ENCODE measurements at regions not wholly inside any gene's neighbourhood (a gene's known extent, or its start where the extent isn't known, plus 50 kb on each side); places are given as distances from the start of the nearest gene placed in this dataset.

- Histone ChIP-seq H3K27me3 (no peaks in the 10 kb centered on the region), H3K36me3 (no peaks in the 10 kb centered on the region), H3K4me2 (no peak overlapping the region), H3K4me3 (no peak overlapping the region), H3K27ac (no peak overlapping the region), H3K9me3 (no peaks in the 10 kb centered on the region), H3K9ac (no peak overlapping the region), H4K20me1 (no peaks in the 10 kb centered on the region), H3K4me1 (no peaks in the 10 kb centered on the region)
- TF ChIP-seq Cebpa-rat (IDR thresholded peaks at IDR 0.05): no peak
Measured at GRCh38 chr13:62593804-62594203, 1178.2 kb upstream of the PCDH20 start.

- H4K20me1 ChIP-seq: no peaks in the 10 kb centered on the region
Measured at GRCh38 chr13:62583466-62583865, 1167.8 kb upstream of the PCDH20 start.

GRCh38 chr13:62578402-62578801, 1162.8 kb upstream of the PCDH20 start:
- Histone ChIP-seq H3K27ac (no peak overlapping the region), H3K9me3 (no peaks in the 10 kb centered on the region), H3K4me1 (no peaks in the 10 kb centered on the region), H3K36me3 (no peaks in the 10 kb centered on the region), H3K9ac (no peak overlapping the region), H3K27me3 (no peaks in the 10 kb centered on the region), H4K20me1 (no peaks in the 10 kb centered on the region), H3K4me2 (no peak overlapping the region), H3K4me3 (no peak overlapping the region)
- TF ChIP-seq Cebpa-rat (IDR thresholded peaks at IDR 0.05): no peak

More at GRCh38 chr13:62583466-62583865, 1167.8 kb upstream of the PCDH20 start:
- Histone ChIP-seq H3K4me2 (no peak overlapping the region), H3K9ac (no peak overlapping the region), H3K4me3 (no peak overlapping the region), H3K27me3 (no peaks in the 10 kb centered on the region), H3K9me3 (no peaks in the 10 kb centered on the region), H3K27ac (no peak overlapping the region), H3K36me3 (no peaks in the 10 kb centered on the region), H3K4me1 (no peaks in the 10 kb centered on the region)
- TF ChIP-seq Cebpa-rat (IDR thresholded peaks at IDR 0.05): no peak

- no peak overlapping the region for H3K4me2 ChIP-seq
- no peaks in the 10 kb centered on the region for H3K27me3 ChIP-seq
- no peak overlapping the region for H3K4me3 ChIP-seq
- H4K20me1 ChIP-seq: no peaks in the 10 kb centered on the region
- H3K9ac ChIP-seq: no peak overlapping the region
- no peaks in the 10 kb centered on the region for H3K4me1 ChIP-seq
- no peaks in the 10 kb centered on the region for H3K36me3 ChIP-seq
- H3K27ac ChIP-seq: no peak overlapping the region
- no peaks in the 10 kb centered on the region for H3K9me3 ChIP-seq
- TF ChIP-seq Cebpa-rat (IDR thresholded peaks at IDR 0.05): no peak
Measured at GRCh38 chr13:62564770-62565169, 1149.1 kb upstream of the PCDH20 start.

- no peak for TF ChIP-seq Cebpa-rat (IDR thresholded peaks at IDR 0.05)
- Histone ChIP-seq H3K4me3 (no peak overlapping the region), H3K27ac (no peak overlapping the region), H3K36me3 (no peaks in the 10 kb centered on the region), H3K27me3 (no peaks in the 10 kb centered on the region), H3K9me3 (no peaks in the 10 kb centered on the region), H4K20me1 (no peaks in the 10 kb centered on the region), H3K4me2 (no peak overlapping the region), H3K9ac (no peak overlapping the region), H3K4me1 (no peaks in the 10 kb centered on the region)
Measured at GRCh38 chr13:62563251-62563650, 1147.6 kb upstream of the PCDH20 start.

- no peak for TF ChIP-seq Cebpa-rat (IDR thresholded peaks at IDR 0.05)
- Histone ChIP-seq H3K27me3 (no peaks in the 10 kb centered on the region), H3K36me3 (no peaks in the 10 kb centered on the region), H4K20me1 (no peaks in the 10 kb centered on the region), H3K4me3 (no peak overlapping the region), H3K27ac (no peak overlapping the region), H3K9ac (no peak overlapping the region), H3K4me2 (no peak overlapping the region), H3K4me1 (no peaks in the 10 kb centered on the region), H3K9me3 (no peaks in the 10 kb centered on the region)
Measured at GRCh38 chr13:62556978-62557377, 1141.3 kb upstream of the PCDH20 start.

- no peaks in the 10 kb centered on the region for H3K4me1 ChIP-seq
- no peaks in the 10 kb centered on the region for H3K27me3 ChIP-seq
- no peak overlapping the region for H3K27ac ChIP-seq
- no peak for TF ChIP-seq Cebpa-rat (IDR thresholded peaks at IDR 0.05)
- H3K9ac ChIP-seq: no peak overlapping the region
- H3K4me2 ChIP-seq: no peak overlapping the region
- H4K20me1 ChIP-seq: no peaks in the 10 kb centered on the region
- H3K4me3 ChIP-seq: no peak overlapping the region
- no peaks in the 10 kb centered on the region for H3K36me3 ChIP-seq
- H3K9me3 ChIP-seq: no peaks in the 10 kb centered on the region
Measured at GRCh38 chr13:62551588-62551987, 1135.9 kb upstream of the PCDH20 start.

- Histone ChIP-seq H3K27me3 (no peaks in the 10 kb centered on the region), H4K20me1 (no peaks in the 10 kb centered on the region), H3K4me1 (no peaks in the 10 kb centered on the region), H3K9me3 (no peaks in the 10 kb centered on the region), H3K9ac (no peak overlapping the region), H3K27ac (no peak overlapping the region), H3K36me3 (no peaks in the 10 kb centered on the region), H3K4me2 (no peak overlapping the region), H3K4me3 (no peak overlapping the region)
- TF ChIP-seq Cebpa-rat (IDR thresholded peaks at IDR 0.05): no peak
Measured at GRCh38 chr13:62544928-62545327, 1129.3 kb upstream of the PCDH20 start.

- H3K4me3 ChIP-seq: no peak overlapping the region
- no peak for TF ChIP-seq Cebpa-rat (IDR thresholded peaks at IDR 0.05)
- no peaks in the 10 kb centered on the region for H4K20me1 ChIP-seq
- no peak overlapping the region for H3K27ac ChIP-seq
- no peaks in the 10 kb centered on the region for H3K9me3 ChIP-seq
- no peak overlapping the region for H3K4me2 ChIP-seq
- no peaks in the 10 kb centered on the region for H3K36me3 ChIP-seq
- H3K9ac ChIP-seq: no peak overlapping the region
- no peaks in the 10 kb centered on the region for H3K4me1 ChIP-seq
- no peaks in the 10 kb centered on the region for H3K27me3 ChIP-seq
Measured at GRCh38 chr13:62537593-62537992, 1121.9 kb upstream of the PCDH20 start.

- no peaks in the 10 kb centered on the region for H4K20me1 ChIP-seq
- H3K27me3 ChIP-seq: no peaks in the 10 kb centered on the region
- TF ChIP-seq Cebpa-rat (IDR thresholded peaks at IDR 0.05): no peak
- H3K4me2 ChIP-seq: no peak overlapping the region
- no peak overlapping the region for H3K27ac ChIP-seq
- no peak overlapping the region for H3K4me3 ChIP-seq
- no peaks in the 10 kb centered on the region for H3K4me1 ChIP-seq
- H3K9ac ChIP-seq: no peak overlapping the region
- H3K36me3 ChIP-seq: no peaks in the 10 kb centered on the region
- no peaks in the 10 kb centered on the region for H3K9me3 ChIP-seq
Measured at GRCh38 chr13:62525652-62526051, 1110.0 kb upstream of the PCDH20 start.

GRCh38 chr13:62524498-62524897, 1108.8 kb upstream of the PCDH20 start:
- Histone ChIP-seq H3K9ac (no peak overlapping the region), H4K20me1 (no peaks in the 10 kb centered on the region), H3K36me3 (no peaks in the 10 kb centered on the region), H3K27ac (no peak overlapping the region), H3K4me3 (no peak overlapping the region), H3K4me1 (no peaks in the 10 kb centered on the region), H3K27me3 (no peaks in the 10 kb centered on the region), H3K4me2 (no peak overlapping the region), H3K9me3 (no peaks in the 10 kb centered on the region)
- TF ChIP-seq Cebpa-rat (IDR thresholded peaks at IDR 0.05): no peak

Data from BLaER1 (cell line).